ENCODE measurements at regions not wholly inside any gene's neighbourhood (a gene's known extent, or its start where the extent isn't known, plus 50 kb on each side); places are given as distances from the start of the nearest gene placed in this dataset.
A peak's percentile ranks its signal among the peaks of the same experiment; 100 is the strongest.

DNA sequence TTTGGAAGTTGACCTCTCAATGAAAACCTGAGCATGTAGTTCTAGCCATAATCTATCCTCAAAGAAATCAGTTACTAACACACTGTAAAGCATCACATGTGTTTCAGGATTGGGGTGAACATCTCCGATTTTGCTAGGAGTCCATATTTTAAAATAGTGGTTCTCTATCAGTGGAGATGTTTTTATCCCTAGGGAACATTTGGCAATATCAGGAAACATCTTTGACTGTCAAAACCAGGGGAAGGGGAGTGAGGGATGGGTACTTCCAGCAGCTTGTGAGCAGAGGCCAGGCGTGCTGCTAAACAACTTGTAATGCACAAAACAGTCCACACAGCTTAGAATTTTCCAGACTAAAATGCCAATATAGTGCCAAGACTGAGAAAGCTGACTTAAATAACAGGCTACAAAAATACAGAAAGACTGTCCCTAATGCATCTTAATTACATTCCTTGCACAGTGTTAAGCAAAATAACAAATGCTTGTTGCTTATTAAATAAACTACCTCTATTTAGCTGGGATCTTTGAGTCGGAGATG is 120.9 kb downstream of the CRPPA start (continued):
- TF ChIP-seq, protein P1, sequence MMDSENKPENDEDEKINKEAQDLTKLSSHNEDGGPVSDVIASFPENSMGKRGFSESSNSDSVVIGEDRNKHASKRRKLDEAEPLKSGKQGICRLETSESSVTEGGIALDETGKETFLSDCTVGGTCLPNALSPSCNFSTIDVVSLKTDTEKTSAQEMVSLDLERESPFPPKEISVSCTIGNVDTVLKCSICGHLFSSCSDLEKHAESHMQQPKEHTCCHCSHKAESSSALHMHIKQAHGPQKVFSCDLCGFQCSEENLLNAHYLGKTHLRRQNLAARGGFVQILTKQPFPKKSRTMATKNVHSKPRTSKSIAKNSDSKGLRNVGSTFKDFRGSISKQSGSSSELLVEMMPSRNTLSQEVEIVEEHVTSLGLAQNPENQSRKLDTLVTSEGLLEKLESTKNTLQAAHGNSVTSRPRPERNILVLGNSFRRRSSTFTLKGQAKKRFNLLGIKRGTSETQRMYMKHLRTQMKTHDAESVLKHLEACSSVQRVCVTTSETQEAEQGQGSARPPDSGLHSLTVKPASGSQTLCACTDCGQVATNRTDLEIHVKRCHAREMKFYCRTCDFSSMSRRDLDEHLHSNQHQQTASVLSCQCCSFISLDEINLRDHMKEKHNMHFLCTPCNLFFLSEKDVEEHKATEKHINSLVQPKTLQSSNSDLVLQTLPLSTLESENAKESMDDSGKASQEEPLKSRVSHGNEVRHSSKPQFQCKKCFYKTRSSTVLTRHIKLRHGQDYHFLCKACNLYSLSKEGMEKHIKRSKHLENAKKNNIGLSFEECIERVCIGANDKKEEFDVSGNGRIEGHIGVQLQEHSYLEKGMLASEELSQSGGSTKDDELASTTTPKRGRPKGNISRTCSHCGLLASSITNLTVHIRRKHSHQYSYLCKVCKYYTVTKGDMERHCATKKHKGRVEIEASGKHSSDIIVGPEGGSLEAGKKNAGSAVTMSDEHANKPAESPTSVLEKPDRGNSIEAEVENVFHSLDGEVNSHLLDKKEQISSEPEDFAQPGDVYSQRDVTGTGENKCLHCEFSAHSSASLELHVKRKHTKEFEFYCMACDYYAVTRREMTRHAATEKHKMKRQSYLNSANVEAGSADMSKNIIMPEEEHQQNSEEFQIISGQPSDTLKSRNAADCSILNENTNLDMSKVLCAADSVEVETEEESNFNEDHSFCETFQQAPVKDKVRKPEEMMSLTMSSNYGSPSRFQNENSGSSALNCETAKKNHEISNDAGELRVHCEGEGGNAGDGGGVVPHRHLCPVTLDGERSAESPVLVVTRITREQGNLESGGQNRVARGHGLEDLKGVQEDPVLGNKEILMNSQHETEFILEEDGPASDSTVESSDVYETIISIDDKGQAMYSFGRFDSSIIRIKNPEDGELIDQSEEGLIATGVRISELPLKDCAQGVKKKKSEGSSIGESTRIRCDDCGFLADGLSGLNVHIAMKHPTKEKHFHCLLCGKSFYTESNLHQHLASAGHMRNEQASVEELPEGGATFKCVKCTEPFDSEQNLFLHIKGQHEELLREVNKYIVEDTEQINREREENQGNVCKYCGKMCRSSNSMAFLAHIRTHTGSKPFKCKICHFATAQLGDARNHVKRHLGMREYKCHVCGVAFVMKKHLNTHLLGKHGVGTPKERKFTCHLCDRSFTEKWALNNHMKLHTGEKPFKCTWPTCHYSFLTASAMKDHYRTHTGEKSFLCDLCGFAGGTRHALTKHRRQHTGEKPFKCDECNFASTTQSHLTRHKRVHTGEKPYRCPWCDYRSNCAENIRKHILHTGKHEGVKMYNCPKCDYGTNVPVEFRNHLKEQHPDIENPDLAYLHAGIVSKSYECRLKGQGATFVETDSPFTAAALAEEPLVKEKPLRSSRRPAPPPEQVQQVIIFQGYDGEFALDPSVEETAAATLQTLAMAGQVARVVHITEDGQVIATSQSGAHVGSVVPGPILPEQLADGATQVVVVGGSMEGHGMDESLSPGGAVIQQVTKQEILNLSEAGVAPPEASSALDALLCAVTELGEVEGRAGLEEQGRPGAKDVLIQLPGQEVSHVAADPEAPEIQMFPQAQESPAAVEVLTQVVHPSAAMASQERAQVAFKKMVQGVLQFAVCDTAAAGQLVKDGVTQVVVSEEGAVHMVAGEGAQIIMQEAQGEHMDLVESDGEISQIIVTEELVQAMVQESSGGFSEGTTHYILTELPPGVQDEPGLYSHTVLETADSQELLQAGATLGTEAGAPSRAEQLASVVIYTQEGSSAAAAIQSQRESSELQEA (IDR thresholded peaks at IDR 0.05; ENCODE audit: low read depth): no peak
- no peak for TF ChIP-seq TEAD2 (tag; IDR thresholded peaks at IDR 0.05)

DNA sequence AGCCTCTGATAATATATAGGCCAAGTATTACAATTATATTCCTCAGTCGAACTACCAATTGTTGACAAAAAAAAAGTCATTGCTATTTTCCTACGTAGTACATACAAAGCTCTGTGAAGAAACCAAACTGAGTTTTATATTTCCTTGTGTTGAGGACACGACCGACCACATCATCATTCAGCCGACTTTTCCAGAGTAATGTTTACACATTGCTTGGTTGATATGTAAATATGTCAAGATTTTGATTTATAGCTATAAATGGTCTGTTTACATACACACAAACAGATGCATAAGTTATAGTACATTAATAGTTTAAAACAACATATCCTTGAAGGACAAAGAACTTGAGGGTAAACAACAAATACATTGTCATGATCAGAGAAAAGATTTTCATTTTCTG is 121.5 kb downstream of the CRPPA start:
- Histone ChIP-seq H3K9me3 (replicated peaks; ENCODE audit: control insufficient read depth, insufficient read depth, low read depth, low read length) (no peaks in the 10 kb centered on the region), H4K20me1 (replicated peaks; ENCODE audit: control insufficient read depth, insufficient read depth, low read length) (no peaks in the 10 kb centered on the region), H3K27ac (ENCODE audit: extremely low read depth, low read depth, low read length) (no peak overlapping the region), H2AFZ (ENCODE audit: low read depth, low read length) (no peak overlapping the region), H3K79me2 (ENCODE audit: control insufficient read depth, insufficient read depth, low read length) (no peaks in the 10 kb centered on the region), H3K9ac (ENCODE audit: insufficient read depth in 1 of 2, low read depth in 2 of 2, low read length in 2 of 2) (no peak overlapping the region), H3K4me2 (ENCODE audit: insufficient read depth, low read length) (no peak overlapping the region), H3K27me3 (ENCODE audit: control insufficient read depth in 2 of 2, insufficient read depth in 2 of 2, low read length in 2 of 2) (no peaks in the 10 kb centered on the region), H3K4me1 (replicated peaks in 1 of 2; ENCODE audit: control insufficient read depth in 2 of 2, insufficient read depth in 2 of 2, low read length in 2 of 2) (no peaks in the 10 kb centered on the region), H3K9me1 (ENCODE audit: control insufficient read depth, insufficient read depth, low read length) (no peaks in the 10 kb centered on the region), H3K36me3 (ENCODE audit: control insufficient read depth, insufficient read depth, low read length) (peaks cover 22% of the 10 kb centered on the region; the same call in 2 of the 3 replicates), H3K4me3 (no peak overlapping the region)
- POLR2A ChIA-PET: interaction anchor here (0.6 to 0.9 kb wide), 2 partner anchors 12 to 346 kb away, joined by 3 read pairs; partner anchors contain the start of genes ANKMY2 and BZW2
- intact Hi-C loops (cut with micrococcal nuclease) (no loop called here), in situ Hi-C loops (cut with MboI) (no loop called here)
- DNase-seq (ENCODE audit: extremely low read depth in 1 of 4, low spot score in 3 of 4) (no peak), FAIRE-seq (no peak), ATAC-seq (no peak)
- WGBS (ENCODE audit: insufficient coverage, low coverage, missing lambda C conversion rate): 89% methylated on average over 5 of the region's 5 CpGs
- TF ChIP-seq FOXM1 (IDR thresholded peaks at IDR 0.05; ENCODE audit: low read depth) (no peak), FOXM1 (CRISPR knock-in tag; IDR thresholded peaks at IDR 0.05; ENCODE audit: low read depth) (no peak), PBX2 (CRISPR knock-in tag; IDR thresholded peaks at IDR 0.05; ENCODE audit: low read depth) (no peak), PBX2 (tag; conservative IDR thresholded peaks at IDR 0.05; ENCODE audit: low read depth) (peak; percentile 42; the same call in 1 of the 2 replicates), MEIS2 (IDR thresholded peaks at IDR 0.05; ENCODE audit: partially characterized antibody) (peak; percentile 73)
- TF ChIP-seq, protein P2, sequence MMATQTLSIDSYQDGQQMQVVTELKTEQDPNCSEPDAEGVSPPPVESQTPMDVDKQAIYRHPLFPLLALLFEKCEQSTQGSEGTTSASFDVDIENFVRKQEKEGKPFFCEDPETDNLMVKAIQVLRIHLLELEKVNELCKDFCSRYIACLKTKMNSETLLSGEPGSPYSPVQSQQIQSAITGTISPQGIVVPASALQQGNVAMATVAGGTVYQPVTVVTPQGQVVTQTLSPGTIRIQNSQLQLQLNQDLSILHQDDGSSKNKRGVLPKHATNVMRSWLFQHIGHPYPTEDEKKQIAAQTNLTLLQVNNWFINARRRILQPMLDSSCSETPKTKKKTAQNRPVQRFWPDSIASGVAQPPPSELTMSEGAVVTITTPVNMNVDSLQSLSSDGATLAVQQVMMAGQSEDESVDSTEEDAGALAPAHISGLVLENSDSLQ (IDR thresholded peaks at IDR 0.05): peak; percentile 39; the same call in 1 of the 2 replicates
- BruUV-seq (replicated peaks): no TSS peak
- CTCF ChIA-PET (ENCODE audit: low intra/inter-chr PET ratio): no interaction called here
